HFF-Myc (cell line): ENCODE measurements at regions not wholly inside any gene's neighbourhood (a gene's known extent, or its start where the extent isn't known, plus 50 kb on each side); places are given as distances from the start of the nearest gene placed in this dataset.

ENCODE experiments used
- DNase-seq: peaks from one replicate; pipeline ENCODE4 v3.0.0-alpha.2; 2011; ENCODE audit warnings: low read depth; ENCODE audit errors: extremely low read depth
- H3K4me3 ChIP-seq: replicated peaks from 2 replicates; pipeline ENCODE4 v1.5.1; 2011; ENCODE audit warnings: low read depth, mild to moderate bottlenecking, control low read depth, low read length
- CTCF ChIP-seq: IDR thresholded peaks from 2 replicates; pipeline ENCODE4 v1.5.1; 2012; ENCODE audit warnings: mild to moderate bottlenecking, low read depth, low read length, control low read depth; ENCODE audit errors: missing control alignments

GRCh38 chr10:30793093-30793492, 163.5 kb upstream of the LYZL2 start:
- no peak overlapping the region for H3K4me3 ChIP-seq
- DNase-seq, result no peak
- TF ChIP-seq CTCF, result no peak

- no peak overlapping the region for H3K4me3 ChIP-seq
- no peak for TF ChIP-seq CTCF
- no peak for DNase-seq
Measured at GRCh38 chr10:30792025-30792424, 162.5 kb upstream of the LYZL2 start.

GRCh38 chr10:30791197-30791611, 161.7 kb upstream of the LYZL2 start:
- H3K4me3 ChIP-seq, result no peak overlapping the region
- DNase-seq, result no peak
- no peak for TF ChIP-seq CTCF

- TF ChIP-seq CTCF, result no peak
- DNase-seq, result no peak
- H3K4me3 ChIP-seq, result no peak overlapping the region
Measured at GRCh38 chr10:30789806-30790205, 160.3 kb upstream of the LYZL2 start.

GRCh38 chr10:30788307-30788706, 158.8 kb upstream of the LYZL2 start:
- TF ChIP-seq CTCF, result no peak
- no peak for DNase-seq
- no peak overlapping the region for H3K4me3 ChIP-seq

GRCh38 chr10:30786906-30787305, 157.4 kb upstream of the LYZL2 start:
- no peak overlapping the region for H3K4me3 ChIP-seq

More at GRCh38 chr10:30786906-30787305, 157.4 kb upstream of the LYZL2 start:
- no peak for DNase-seq
- no peak for TF ChIP-seq CTCF
